VCaP (cell line): ENCODE measurements at regions not wholly inside any gene's neighbourhood (a gene's known extent, or its start where the extent isn't known, plus 50 kb on each side); places are given as distances from the start of the nearest gene placed in this dataset.

Source experiments
- H3K27ac ChIP-seq: fragments of 450-650 bp; 2 replicates; pipeline ENCODE4 v1.5.1; 2017
- TF ChIP-seq, protein P1 (sequence below): fragments of 450-650 bp; conservative IDR thresholded peaks from 2 replicates; pipeline ENCODE4 v1.5.1; 2017; ENCODE audit warnings: mild to moderate bottlenecking, moderate library complexity

DNA sequence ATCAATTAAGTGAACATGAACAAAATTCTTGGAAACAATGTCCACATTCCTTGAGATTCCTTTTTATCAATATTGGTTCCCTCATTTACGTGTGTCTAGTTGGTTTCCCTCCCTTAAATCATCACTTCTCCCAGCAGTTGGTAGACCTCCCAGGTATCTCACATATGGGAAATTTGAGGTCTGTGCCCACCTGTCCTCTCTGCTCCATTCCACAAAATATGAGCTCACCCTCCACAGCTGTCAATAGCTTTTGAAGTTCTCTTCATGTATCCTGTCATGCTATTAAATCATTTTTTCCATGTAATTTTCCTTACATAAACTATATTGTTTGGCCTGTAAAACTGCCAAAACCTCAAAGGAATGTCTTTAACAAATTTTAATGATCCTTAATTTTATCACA, 992.2 kb upstream of the ACVR2A start:
- TF ChIP-seq, protein P1, sequence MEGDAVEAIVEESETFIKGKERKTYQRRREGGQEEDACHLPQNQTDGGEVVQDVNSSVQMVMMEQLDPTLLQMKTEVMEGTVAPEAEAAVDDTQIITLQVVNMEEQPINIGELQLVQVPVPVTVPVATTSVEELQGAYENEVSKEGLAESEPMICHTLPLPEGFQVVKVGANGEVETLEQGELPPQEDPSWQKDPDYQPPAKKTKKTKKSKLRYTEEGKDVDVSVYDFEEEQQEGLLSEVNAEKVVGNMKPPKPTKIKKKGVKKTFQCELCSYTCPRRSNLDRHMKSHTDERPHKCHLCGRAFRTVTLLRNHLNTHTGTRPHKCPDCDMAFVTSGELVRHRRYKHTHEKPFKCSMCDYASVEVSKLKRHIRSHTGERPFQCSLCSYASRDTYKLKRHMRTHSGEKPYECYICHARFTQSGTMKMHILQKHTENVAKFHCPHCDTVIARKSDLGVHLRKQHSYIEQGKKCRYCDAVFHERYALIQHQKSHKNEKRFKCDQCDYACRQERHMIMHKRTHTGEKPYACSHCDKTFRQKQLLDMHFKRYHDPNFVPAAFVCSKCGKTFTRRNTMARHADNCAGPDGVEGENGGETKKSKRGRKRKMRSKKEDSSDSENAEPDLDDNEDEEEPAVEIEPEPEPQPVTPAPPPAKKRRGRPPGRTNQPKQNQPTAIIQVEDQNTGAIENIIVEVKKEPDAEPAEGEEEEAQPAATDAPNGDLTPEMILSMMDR, result no peak

DNA sequence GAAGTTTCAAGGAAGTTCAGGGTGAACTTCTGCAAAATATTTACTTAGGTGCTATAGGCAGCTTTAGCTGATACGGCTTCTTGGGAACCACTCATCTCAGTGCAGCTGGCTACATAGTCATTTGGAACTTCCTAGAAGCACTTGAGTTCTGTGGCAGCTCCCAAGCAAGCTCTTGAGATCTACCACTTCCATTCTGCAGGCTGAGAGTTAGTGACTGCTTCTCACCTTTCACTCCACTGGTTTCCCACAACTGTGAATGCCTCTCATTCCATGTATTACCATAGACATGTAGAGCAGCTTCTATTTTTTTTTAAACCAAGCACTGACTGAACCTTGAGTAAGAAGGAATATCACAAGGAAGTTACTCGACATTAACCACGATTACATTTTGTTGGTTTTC, 994.1 kb upstream of the ACVR2A start:
- TF ChIP-seq, protein P1, result no peak
- no peak overlapping the region for H3K27ac ChIP-seq

More for the DNA sequence above, 992.2 kb upstream of the ACVR2A start:
- no peak overlapping the region for H3K27ac ChIP-seq

DNA sequence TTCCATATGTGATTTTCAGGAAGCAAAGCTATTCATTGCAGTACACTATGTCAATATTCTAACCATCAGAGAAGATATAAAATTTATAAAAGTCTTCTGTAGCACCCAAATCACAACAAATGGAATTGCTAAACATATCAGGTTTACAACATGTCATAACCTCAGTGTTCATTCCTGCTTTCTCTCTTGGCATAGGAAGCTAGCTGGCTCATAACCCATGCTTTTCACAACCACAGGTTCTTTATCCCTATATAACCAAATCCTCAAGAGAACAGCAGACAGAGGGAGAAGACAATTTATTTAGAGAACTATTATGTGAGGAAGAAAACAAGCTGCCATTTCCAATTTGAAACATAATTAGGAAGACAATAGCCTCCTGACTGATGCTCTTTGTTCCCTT, 997.0 kb upstream of the ACVR2A start:
- TF ChIP-seq, protein P1, result no peak
- H3K27ac ChIP-seq, result no peak overlapping the region

DNA sequence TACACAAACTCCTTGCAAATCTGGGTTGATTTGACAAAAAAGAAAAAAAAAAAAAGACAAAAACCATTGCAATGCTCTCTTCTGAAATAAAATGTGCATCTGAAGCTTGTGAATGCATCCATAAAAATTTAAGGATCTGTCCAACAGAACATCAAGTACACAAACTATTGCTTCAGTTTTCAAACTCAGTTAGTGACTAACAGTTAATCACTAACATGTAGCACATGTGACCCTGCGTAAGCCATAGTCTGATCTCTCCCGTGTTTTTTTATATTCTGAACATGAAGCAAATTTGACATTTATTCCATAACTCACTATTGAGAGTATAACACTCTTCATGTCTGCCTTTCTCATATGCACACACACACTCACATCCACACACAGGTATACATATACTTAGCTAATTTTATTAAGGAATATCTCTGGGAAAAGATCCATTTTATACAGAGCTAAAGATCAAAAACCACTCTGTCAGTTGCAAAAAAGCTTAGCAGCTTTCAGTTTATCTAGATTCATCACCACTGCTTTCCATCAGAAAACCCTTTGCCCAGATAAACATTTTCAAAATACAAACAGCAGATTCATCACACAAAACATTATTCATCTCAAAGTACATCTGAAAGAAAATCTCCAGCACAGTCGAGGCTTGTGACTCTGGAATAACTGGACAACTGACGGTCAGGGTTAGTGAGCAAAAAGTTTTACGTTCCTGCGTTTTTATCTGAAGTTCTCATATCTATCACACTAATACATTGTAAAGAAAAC, 1000.4 kb upstream of the ACVR2A start:
- H3K27ac ChIP-seq, result no peak overlapping the region
- TF ChIP-seq, protein P1, result no peak

DNA sequence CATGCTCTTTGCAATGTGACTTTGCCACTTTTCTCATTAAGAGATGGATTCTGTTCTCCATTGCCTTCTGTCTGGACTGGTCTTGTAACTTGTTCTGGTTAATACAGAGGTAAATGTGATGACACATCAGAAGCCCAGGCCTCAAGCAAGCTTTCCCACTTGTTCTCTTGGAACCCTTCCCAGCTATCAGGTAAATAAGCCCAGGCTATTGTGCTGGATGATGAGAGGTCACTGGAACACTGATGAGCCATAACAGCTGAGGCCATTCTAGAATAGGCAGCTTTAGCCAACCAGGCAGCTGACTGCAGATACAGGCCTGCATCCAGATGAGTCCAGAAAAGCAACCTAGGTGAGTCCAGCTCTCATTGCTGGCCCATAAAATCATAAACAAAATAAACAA, 1007.0 kb upstream of the ACVR2A start:
- H3K27ac ChIP-seq, result no peak overlapping the region
- TF ChIP-seq, protein P1, result no peak

DNA sequence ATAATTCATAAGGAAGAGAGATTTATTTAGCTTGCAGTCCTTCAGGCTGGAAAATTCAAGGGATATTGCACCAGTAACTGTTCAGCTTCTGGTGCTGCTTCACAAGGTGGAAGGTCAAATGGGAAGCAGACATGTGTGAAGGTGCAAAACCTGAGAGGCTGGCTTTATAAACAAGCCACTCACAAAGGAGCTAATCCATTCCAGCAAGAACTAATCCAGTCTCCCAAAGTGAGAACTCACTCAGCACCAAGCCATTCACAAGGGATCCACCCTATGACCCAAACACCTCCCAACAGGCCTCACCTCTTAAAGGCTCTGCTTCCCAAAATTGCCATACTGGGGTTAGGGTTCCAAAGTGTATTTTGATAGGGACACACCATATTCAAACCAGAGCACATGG, 1018.4 kb upstream of the ACVR2A start:
- TF ChIP-seq, protein P1, result no peak
- no peak overlapping the region for H3K27ac ChIP-seq

DNA sequence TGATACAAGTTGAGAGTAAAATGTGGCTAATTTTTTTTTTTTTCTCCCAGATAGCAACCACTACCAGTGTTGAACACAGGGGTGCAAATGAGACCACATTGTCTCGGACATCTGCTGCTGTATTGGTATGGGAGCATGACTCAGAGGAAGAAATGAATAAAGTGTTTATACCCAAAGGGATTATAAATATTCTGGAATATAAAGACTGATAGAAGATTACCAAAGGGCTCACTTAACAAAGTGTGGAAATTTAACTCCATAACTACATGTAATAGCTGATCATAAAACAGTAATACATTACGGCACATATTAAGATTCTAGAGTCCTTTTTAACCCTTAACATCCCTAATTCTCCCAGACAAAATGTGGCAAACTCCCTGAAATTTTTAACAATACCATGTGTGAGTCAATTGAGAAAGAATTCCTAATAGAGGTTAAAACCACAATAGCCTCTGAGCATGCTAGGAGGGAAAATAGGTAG, 1023.0 kb upstream of the ACVR2A start:
- TF ChIP-seq, protein P1, result no peak
- H3K27ac ChIP-seq, result no peak overlapping the region
